Astrocyte of the spinal cord (primary cell): ENCODE measurements at regions not wholly inside any gene's neighbourhood (a gene's known extent, or its start where the extent isn't known, plus 50 kb on each side); places are given as distances from the start of the nearest gene placed in this dataset.

Source experiments
- DNase-seq: peaks from one replicate; pipeline ENCODE4 v3.0.0; 2011; ENCODE audit warnings: low read depth, low spot score
- H3K4me3 ChIP-seq: 2 replicates; pipeline ENCODE4 v1.5.1; 2011; ENCODE audit warnings: low read depth, mild to moderate bottlenecking, low read length, moderate library complexity
- CTCF ChIP-seq: IDR thresholded peaks from 2 replicates; pipeline ENCODE4 v1.5.1; 2012; ENCODE audit warnings: low read depth, mild to moderate bottlenecking, low read length, inconsistent platforms
- in situ Hi-C: cut with HindIII; loops from 2 replicates; pipeline ENCODE4 v1.10.0; 2017; ENCODE audit warnings: low sequenced_read_pairs

- in situ Hi-C loops = no loop called here
- TF ChIP-seq CTCF = no peak
- DNase-seq = no peak
- no peak overlapping the region for H3K4me3 ChIP-seq
These were observed 163.6 kb upstream of the RAB4A start for GRCh38 chr1:229107304-229107815.

GRCh38 chr1:229107972-229108371 lies 162.9 kb upstream of the RAB4A start:
- DNase-seq = no peak
- in situ Hi-C loops = no loop called here
- H3K4me3 ChIP-seq = no peak overlapping the region
- no peak for TF ChIP-seq CTCF

- no peak overlapping the region for H3K4me3 ChIP-seq
- TF ChIP-seq CTCF = no peak
- in situ Hi-C loops = no loop called here
- no peak for DNase-seq
These were observed 162.2 kb upstream of the RAB4A start for GRCh38 chr1:229108598-229109201.

DNA sequence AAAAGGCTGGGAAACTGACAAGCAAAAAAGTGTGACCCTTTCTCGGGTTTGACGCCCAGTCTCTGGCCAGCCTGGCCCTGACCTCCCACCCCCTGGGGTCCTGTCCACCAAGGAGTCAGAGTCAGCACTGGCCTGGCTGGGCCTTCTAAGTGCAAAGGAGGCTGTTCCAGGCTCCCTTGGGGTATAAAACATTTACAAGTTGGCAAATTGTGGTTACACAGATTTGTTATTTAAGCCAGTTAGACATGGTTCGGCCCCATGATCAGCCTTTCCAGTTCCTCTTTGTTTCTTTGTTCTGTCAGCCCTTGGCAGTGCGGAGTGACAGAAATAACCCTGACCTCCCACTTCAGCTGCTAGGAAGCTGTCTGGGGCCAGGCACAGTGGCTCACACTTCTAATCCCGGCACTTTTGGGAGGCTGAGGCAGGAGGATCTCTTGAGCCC lies 161.6 kb upstream of the RAB4A start:
- no peak for TF ChIP-seq CTCF
- no peak overlapping the region for H3K4me3 ChIP-seq
- DNase-seq = no peak
- in situ Hi-C loops = no loop called here

GRCh38 chr1:229110986-229111385 lies 159.9 kb upstream of the RAB4A start:
- no peak overlapping the region for H3K4me3 ChIP-seq
- no peak for TF ChIP-seq CTCF
- no peak for DNase-seq
- in situ Hi-C loops = no loop called here

GRCh38 chr1:229111703-229112319 lies 159.1 kb upstream of the RAB4A start:
- no peak overlapping the region for H3K4me3 ChIP-seq
- in situ Hi-C loops = no loop called here
- DNase-seq = no peak
- TF ChIP-seq CTCF = no peak
